ENCODE measurements at regions not wholly inside any gene's neighbourhood (a gene's known extent, or its start where the extent isn't known, plus 50 kb on each side); places are given as distances from the start of the nearest gene placed in this dataset.
"Not testable (repeated sequence)": the region's sequence is repeated elsewhere in the genome, so short reads cannot be mapped to it uniquely, and the experiment has no call there.

DNA sequence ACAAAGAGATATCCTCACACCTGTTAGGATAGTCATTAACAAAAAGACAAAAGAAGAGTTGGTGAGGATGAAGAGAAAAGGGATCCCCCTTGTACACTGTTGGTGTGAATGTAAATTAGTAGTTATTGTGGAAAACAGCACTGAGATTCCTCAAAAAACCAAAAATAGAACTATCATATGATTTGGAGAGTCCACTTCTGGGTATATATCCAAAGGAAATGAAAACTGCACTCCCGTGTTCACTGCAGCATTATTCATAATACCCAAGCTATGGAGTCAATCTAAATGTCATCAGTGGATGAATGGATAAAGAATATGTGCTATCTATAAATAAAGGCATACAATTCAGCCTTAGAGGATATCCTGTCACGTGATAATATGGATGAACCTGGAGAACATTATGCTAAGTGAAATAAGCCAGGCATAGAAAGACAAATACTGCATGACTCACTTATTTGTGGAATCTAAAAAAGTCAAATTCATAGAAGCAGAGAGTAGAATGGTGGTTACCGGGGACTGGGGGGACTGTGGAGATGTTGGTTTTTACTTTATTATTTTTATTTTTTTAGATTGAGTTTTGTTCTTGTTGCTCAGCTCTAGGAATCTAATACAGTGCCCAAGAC, 114.6 kb upstream of the PABPC3 start:
- TF ChIP-seq, protein P1, sequence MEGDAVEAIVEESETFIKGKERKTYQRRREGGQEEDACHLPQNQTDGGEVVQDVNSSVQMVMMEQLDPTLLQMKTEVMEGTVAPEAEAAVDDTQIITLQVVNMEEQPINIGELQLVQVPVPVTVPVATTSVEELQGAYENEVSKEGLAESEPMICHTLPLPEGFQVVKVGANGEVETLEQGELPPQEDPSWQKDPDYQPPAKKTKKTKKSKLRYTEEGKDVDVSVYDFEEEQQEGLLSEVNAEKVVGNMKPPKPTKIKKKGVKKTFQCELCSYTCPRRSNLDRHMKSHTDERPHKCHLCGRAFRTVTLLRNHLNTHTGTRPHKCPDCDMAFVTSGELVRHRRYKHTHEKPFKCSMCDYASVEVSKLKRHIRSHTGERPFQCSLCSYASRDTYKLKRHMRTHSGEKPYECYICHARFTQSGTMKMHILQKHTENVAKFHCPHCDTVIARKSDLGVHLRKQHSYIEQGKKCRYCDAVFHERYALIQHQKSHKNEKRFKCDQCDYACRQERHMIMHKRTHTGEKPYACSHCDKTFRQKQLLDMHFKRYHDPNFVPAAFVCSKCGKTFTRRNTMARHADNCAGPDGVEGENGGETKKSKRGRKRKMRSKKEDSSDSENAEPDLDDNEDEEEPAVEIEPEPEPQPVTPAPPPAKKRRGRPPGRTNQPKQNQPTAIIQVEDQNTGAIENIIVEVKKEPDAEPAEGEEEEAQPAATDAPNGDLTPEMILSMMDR (IDR thresholded peaks at IDR 0.05; ENCODE audit: low read length): not testable (repeated sequence)
- TF ChIP-seq EZH2 (optimal IDR thresholded peaks at IDR 0.05; ENCODE audit: low read depth, low read length): not testable (repeated sequence)

Measured in MM.1S (cell line).